ENCODE measurements at regions not wholly inside any gene's neighbourhood (a gene's known extent, or its start where the extent isn't known, plus 50 kb on each side); places are given as distances from the start of the nearest gene placed in this dataset.

DNA sequence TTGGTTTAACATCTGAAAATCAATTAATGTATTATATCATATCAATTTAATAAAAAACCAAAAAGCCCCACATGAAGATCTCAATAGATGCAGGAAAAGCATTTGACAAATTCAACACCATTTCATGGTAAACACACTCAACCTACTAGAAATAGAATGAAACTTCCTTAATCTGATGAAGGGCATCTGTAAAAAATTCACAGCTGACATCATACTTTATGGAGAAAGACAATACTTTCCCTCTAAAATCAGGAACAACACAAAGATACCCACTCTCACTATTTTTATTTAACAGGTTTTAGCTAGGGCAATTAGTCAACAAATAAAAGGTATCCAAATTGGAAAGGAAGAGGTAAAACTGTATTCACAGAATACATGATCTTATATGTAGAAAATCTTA is 303.0 kb upstream of the ZEB2 start:
- TF ChIP-seq, protein P1, sequence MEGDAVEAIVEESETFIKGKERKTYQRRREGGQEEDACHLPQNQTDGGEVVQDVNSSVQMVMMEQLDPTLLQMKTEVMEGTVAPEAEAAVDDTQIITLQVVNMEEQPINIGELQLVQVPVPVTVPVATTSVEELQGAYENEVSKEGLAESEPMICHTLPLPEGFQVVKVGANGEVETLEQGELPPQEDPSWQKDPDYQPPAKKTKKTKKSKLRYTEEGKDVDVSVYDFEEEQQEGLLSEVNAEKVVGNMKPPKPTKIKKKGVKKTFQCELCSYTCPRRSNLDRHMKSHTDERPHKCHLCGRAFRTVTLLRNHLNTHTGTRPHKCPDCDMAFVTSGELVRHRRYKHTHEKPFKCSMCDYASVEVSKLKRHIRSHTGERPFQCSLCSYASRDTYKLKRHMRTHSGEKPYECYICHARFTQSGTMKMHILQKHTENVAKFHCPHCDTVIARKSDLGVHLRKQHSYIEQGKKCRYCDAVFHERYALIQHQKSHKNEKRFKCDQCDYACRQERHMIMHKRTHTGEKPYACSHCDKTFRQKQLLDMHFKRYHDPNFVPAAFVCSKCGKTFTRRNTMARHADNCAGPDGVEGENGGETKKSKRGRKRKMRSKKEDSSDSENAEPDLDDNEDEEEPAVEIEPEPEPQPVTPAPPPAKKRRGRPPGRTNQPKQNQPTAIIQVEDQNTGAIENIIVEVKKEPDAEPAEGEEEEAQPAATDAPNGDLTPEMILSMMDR (IDR thresholded peaks at IDR 0.05): no peak
- TF ChIP-seq POLR2A (IDR thresholded peaks at IDR 0.05) (no peak), EP300 (IDR thresholded peaks at IDR 0.05) (no peak)
